ENCODE measurements at regions not wholly inside any gene's neighbourhood (a gene's known extent, or its start where the extent isn't known, plus 50 kb on each side); places are given as distances from the start of the nearest gene placed in this dataset.
A peak's percentile ranks its signal among the peaks of the same experiment; 100 is the strongest.

GRCh38 chr2:19818543-19818942, 83.2 kb downstream of the TTC32 start:
- intact Hi-C loops (cut with DNase I): no loop called here
- Histone ChIP-seq H3K4me3 (no peak overlapping the region), H3K9me3 (no peaks in the 10 kb centered on the region), H3K27me3 (no peaks in the 10 kb centered on the region), H3K27ac (no peak overlapping the region), H3K4me1 (no peaks in the 10 kb centered on the region), H3K36me3 (no peaks in the 10 kb centered on the region)
- peak in 1 of 2 donors; percentile 32 for DNase-seq (ENCODE audit: extremely low spot score in 2 of 2)
- TF ChIP-seq POLR2AphosphoS5 (IDR thresholded peaks at IDR 0.05; ENCODE audit: insufficient read depth in 1 of 2, low read depth in 1 of 2): no peak
- TF ChIP-seq POLR2A (IDR thresholded peaks at IDR 0.05): no peak
- no peak for TF ChIP-seq CTCF (IDR thresholded peaks at IDR 0.05)

DNA sequence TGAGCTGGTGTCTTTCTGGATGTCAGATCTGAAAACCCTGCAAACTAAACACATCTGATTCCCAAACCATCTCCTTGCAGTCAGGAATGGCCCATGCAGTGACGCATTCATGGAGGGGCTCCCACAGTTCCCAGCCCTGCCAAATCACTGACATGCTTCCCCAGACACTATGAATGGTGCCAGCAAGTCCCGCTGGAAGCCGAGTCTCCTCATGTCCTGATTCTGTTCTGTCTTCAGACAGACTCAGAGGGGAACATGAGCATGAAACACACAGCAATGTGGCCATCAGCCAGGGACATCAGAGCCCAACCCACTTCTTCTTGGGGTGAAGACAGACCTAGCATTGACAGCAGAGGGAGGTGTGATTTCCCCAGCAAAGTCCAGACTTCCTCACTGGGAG, 83.7 kb downstream of the TTC32 start:
- H3K4me1 ChIP-seq: no peaks in the 10 kb centered on the region
- H3K4me3 ChIP-seq: no peak overlapping the region
- H3K27ac ChIP-seq: no peak overlapping the region
- H3K36me3 ChIP-seq: no peaks in the 10 kb centered on the region
- H3K9me3 ChIP-seq: no peaks in the 10 kb centered on the region
- TF ChIP-seq CTCF (IDR thresholded peaks at IDR 0.05): no peak
- intact Hi-C loops (cut with DNase I): no loop called here
- H3K27me3 ChIP-seq: no peaks in the 10 kb centered on the region
- peak in 1 of 2 donors; percentile 34 for DNase-seq (ENCODE audit: extremely low spot score in 2 of 2)

DNA sequence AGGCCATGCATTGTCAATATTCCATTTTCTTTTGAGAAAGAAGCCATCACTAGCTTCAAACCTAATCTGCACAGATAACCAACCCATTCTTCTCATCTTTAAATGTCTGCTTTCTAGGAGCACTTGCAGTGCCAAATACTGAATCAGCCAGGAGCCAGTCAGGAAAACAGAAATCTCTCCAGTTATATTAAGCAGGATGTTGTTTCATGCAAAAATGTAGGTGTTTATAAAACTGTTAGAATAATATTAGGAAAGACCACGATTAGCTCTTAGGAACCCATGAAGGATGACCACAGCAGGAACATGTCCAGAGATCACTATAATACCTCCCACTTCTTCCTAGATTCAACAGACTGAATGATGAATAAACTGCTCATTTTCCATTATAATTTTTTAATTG, 86.0 kb downstream of the TTC32 start:
- Histone ChIP-seq H3K36me3 (no peaks in the 10 kb centered on the region), H3K4me1 (peaks cover 11% of the 10 kb centered on the region), H3K27ac (no peak overlapping the region), H3K4me3 (no peak overlapping the region), H3K9me3 (no peaks in the 10 kb centered on the region), H3K27me3 (no peaks in the 10 kb centered on the region)
- intact Hi-C loops (cut with DNase I): no loop called here
- no peak for DNase-seq (ENCODE audit: extremely low spot score in 2 of 2)
- TF ChIP-seq POLR2A (IDR thresholded peaks at IDR 0.05) (no peak), POLR2AphosphoS5 (IDR thresholded peaks at IDR 0.05; ENCODE audit: insufficient read depth in 1 of 2, low read depth in 1 of 2) (no peak), CTCF (IDR thresholded peaks at IDR 0.05) (no peak)

- DNase-seq (ENCODE audit: extremely low spot score in 2 of 2): peak in 1 of 2 donors; percentile 49
- H3K9me3 ChIP-seq: no peaks in the 10 kb centered on the region
- peaks cover 11% of the 10 kb centered on the region for H3K4me1 ChIP-seq
- no peaks in the 10 kb centered on the region for H3K36me3 ChIP-seq
- TF ChIP-seq POLR2AphosphoS5 (IDR thresholded peaks at IDR 0.05; ENCODE audit: insufficient read depth in 1 of 2, low read depth in 1 of 2): peak in 1 of 2 donors; percentile 14
- no peak for TF ChIP-seq POLR2A (IDR thresholded peaks at IDR 0.05)
- intact Hi-C loops (cut with DNase I): no loop called here
- no peak overlapping the region for H3K4me3 ChIP-seq
- no peaks in the 10 kb centered on the region for H3K27me3 ChIP-seq
- no peak overlapping the region for H3K27ac ChIP-seq
Observed at GRCh38 chr2:19812166-19812565, 89.6 kb downstream of the TTC32 start.

GRCh38 chr2:19811186-19811585, 90.6 kb downstream of the TTC32 start:
- peak in 1 of 2 donors; percentile 80 for DNase-seq (ENCODE audit: extremely low spot score in 2 of 2)
- Histone ChIP-seq H3K4me1 (peaks cover 11% of the 10 kb centered on the region), H3K4me3 (no peak overlapping the region), H3K36me3 (no peaks in the 10 kb centered on the region), H3K9me3 (no peaks in the 10 kb centered on the region), H3K27me3 (no peaks in the 10 kb centered on the region), H3K27ac (no peak overlapping the region)
- intact Hi-C loops (cut with DNase I): no loop called here
- TF ChIP-seq POLR2A (IDR thresholded peaks at IDR 0.05): no peak
- TF ChIP-seq POLR2AphosphoS5 (IDR thresholded peaks at IDR 0.05; ENCODE audit: insufficient read depth in 1 of 2, low read depth in 1 of 2): no peak

GRCh38 chr2:19810637-19811036, 91.1 kb downstream of the TTC32 start:
- DNase-seq (ENCODE audit: extremely low spot score in 2 of 2): peak in 1 of 2 donors; percentile 76
- Histone ChIP-seq H3K27ac (no peak overlapping the region), H3K27me3 (no peaks in the 10 kb centered on the region), H3K9me3 (no peaks in the 10 kb centered on the region), H3K36me3 (no peaks in the 10 kb centered on the region), H3K4me1 (peaks cover 11% of the 10 kb centered on the region), H3K4me3 (no peak overlapping the region)
- no peak for TF ChIP-seq POLR2A (IDR thresholded peaks at IDR 0.05)
- no peak for TF ChIP-seq CTCF (IDR thresholded peaks at IDR 0.05)
- TF ChIP-seq POLR2AphosphoS5 (IDR thresholded peaks at IDR 0.05; ENCODE audit: insufficient read depth in 1 of 2, low read depth in 1 of 2): no peak
- intact Hi-C loops (cut with DNase I): no loop called here

All from vagina (tissue), 2 donors.